HFFc6 (cell line): ENCODE measurements at regions not wholly inside any gene's neighbourhood (a gene's known extent, or its start where the extent isn't known, plus 50 kb on each side); places are given as distances from the start of the nearest gene placed in this dataset.

Experiments
- DNase-seq: peaks from one replicate; pipeline ENCODE4 v3.0.0-alpha.2; 2018
- H3K27ac Mint-ChIP-seq: 2 replicates; pipeline ENCODE4 v1.8.0; 2020; ENCODE audit warnings: mild to moderate bottlenecking, mixed read lengths
- H3K27me3 Mint-ChIP-seq: 2 replicates; pipeline ENCODE4 v1.8.0; 2021; ENCODE audit warnings: mild to moderate bottlenecking, moderate library complexity, mixed read lengths; ENCODE audit not compliant: insufficient read depth
- H3K36me3 Mint-ChIP-seq: 2 replicates; pipeline ENCODE4 v1.8.0; 2021; ENCODE audit warnings: low read depth, mixed read lengths
- H3K4me1 Mint-ChIP-seq: 2 replicates; pipeline ENCODE4 v1.8.0; 2020; ENCODE audit warnings: low read depth, mixed read lengths
- H3K4me3 Mint-ChIP-seq: 2 replicates; pipeline ENCODE4 v1.8.0; 2020; ENCODE audit warnings: mild to moderate bottlenecking, moderate library complexity, mixed read lengths
- H3K9me3 Mint-ChIP-seq: 2 replicates; pipeline ENCODE4 v1.8.0; 2020; ENCODE audit warnings: mild to moderate bottlenecking, mixed read lengths
- CTCF ChIP-seq: fragments of 200-600 bp; sonication (generic); IDR thresholded peaks from 2 replicates; pipeline ENCODE4 v1.5.0; 2021; ENCODE audit warnings: antibody characterized with exemption, mild to moderate bottlenecking

GRCh38 chr2:66324909-66325528 is 109.9 kb upstream of the MEIS1 start:
- no peaks in the 10 kb centered on the region for H3K36me3 Mint-ChIP-seq
- H3K27me3 Mint-ChIP-seq: peaks cover 9% of the 10 kb centered on the region
- DNase-seq: no peak
- no peaks in the 10 kb centered on the region for H3K9me3 Mint-ChIP-seq
- no peak overlapping the region for H3K4me3 Mint-ChIP-seq
- H3K27ac Mint-ChIP-seq: no peak overlapping the region
- no peak for TF ChIP-seq CTCF
- no peaks in the 10 kb centered on the region for H3K4me1 Mint-ChIP-seq

GRCh38 chr2:66324356-66324755 is 110.6 kb upstream of the MEIS1 start:
- no peaks in the 10 kb centered on the region for H3K4me1 Mint-ChIP-seq
- H3K9me3 Mint-ChIP-seq: no peaks in the 10 kb centered on the region
- H3K4me3 Mint-ChIP-seq: no peak overlapping the region
- no peak for DNase-seq
- no peak overlapping the region for H3K27ac Mint-ChIP-seq
- TF ChIP-seq CTCF: no peak
- no peaks in the 10 kb centered on the region for H3K36me3 Mint-ChIP-seq
- H3K27me3 Mint-ChIP-seq: peaks cover 8% of the 10 kb centered on the region

GRCh38 chr2:66323406-66323805 is 111.5 kb upstream of the MEIS1 start:
- H3K9me3 Mint-ChIP-seq: no peaks in the 10 kb centered on the region
- H3K27me3 Mint-ChIP-seq: no peaks in the 10 kb centered on the region; the same call in none of the 2 replicates
- no peak for DNase-seq
- H3K27ac Mint-ChIP-seq: no peak overlapping the region
- no peaks in the 10 kb centered on the region for H3K4me1 Mint-ChIP-seq
- no peak overlapping the region for H3K4me3 Mint-ChIP-seq
- no peak for TF ChIP-seq CTCF
- no peaks in the 10 kb centered on the region for H3K36me3 Mint-ChIP-seq

GRCh38 chr2:66322506-66323260 is 112.2 kb upstream of the MEIS1 start:
- Mint-ChIP-seq H3K4me3 (no peak overlapping the region), H3K9me3 (peaks cover 3% of the 10 kb centered on the region; the same call in 1 of the 2 replicates), H3K4me1 (no peaks in the 10 kb centered on the region), H3K27me3 (no peaks in the 10 kb centered on the region; the same call in none of the 2 replicates), H3K27ac (no peak overlapping the region), H3K36me3 (no peaks in the 10 kb centered on the region)
- no peak for DNase-seq
- TF ChIP-seq CTCF: no peak

- no peak for TF ChIP-seq CTCF
- Mint-ChIP-seq H3K9me3 (peaks cover 7% of the 10 kb centered on the region; the same call in 1 of the 2 replicates), H3K36me3 (no peaks in the 10 kb centered on the region), H3K4me1 (no peaks in the 10 kb centered on the region), H3K27me3 (no peaks in the 10 kb centered on the region; the same call in 1 of the 2 replicates), H3K27ac (no peak overlapping the region), H3K4me3 (no peak overlapping the region)
- no peak for DNase-seq
These were observed 116.8 kb upstream of the MEIS1 start for GRCh38 chr2:66318009-66318561.
